HFFc6 (cell line): ENCODE measurements at regions not wholly inside any gene's neighbourhood (a gene's known extent, or its start where the extent isn't known, plus 50 kb on each side); places are given as distances from the start of the nearest gene placed in this dataset.

Experiments used
- DNase-seq: peaks from one replicate; pipeline ENCODE4 v3.0.0-alpha.2; 2018
- H3K27ac Mint-ChIP-seq: 2 replicates; pipeline ENCODE4 v1.8.0; 2020; ENCODE audit warnings: mild to moderate bottlenecking, mixed read lengths
- H3K27me3 Mint-ChIP-seq: 2 replicates; pipeline ENCODE4 v1.8.0; 2021; ENCODE audit warnings: mild to moderate bottlenecking, moderate library complexity, mixed read lengths; ENCODE audit not compliant: insufficient read depth
- H3K36me3 Mint-ChIP-seq: 2 replicates; pipeline ENCODE4 v1.8.0; 2021; ENCODE audit warnings: low read depth, mixed read lengths
- H3K4me1 Mint-ChIP-seq: 2 replicates; pipeline ENCODE4 v1.8.0; 2020; ENCODE audit warnings: low read depth, mixed read lengths
- H3K4me3 Mint-ChIP-seq: 2 replicates; pipeline ENCODE4 v1.8.0; 2020; ENCODE audit warnings: mild to moderate bottlenecking, moderate library complexity, mixed read lengths
- H3K9me3 Mint-ChIP-seq: 2 replicates; pipeline ENCODE4 v1.8.0; 2020; ENCODE audit warnings: mild to moderate bottlenecking, mixed read lengths
- CTCF ChIP-seq: fragments of 200-600 bp; sonication (generic); IDR thresholded peaks from 2 replicates; pipeline ENCODE4 v1.5.0; 2021; ENCODE audit warnings: antibody characterized with exemption, mild to moderate bottlenecking

GRCh38 chr12:74426091-74426490 lies 111.5 kb upstream of the ATXN7L3B start:
- Mint-ChIP-seq H3K27me3 (no peaks in the 10 kb centered on the region), H3K4me1 (no peaks in the 10 kb centered on the region), H3K9me3 (peaks cover 10% of the 10 kb centered on the region), H3K4me3 (no peak overlapping the region), H3K27ac (no peak overlapping the region), H3K36me3 (no peaks in the 10 kb centered on the region)
- no peak for TF ChIP-seq CTCF
- DNase-seq: no peak

GRCh38 chr12:74429535-74429934 lies 108.1 kb upstream of the ATXN7L3B start:
- H3K36me3 Mint-ChIP-seq: no peaks in the 10 kb centered on the region
- no peaks in the 10 kb centered on the region for H3K4me1 Mint-ChIP-seq
- TF ChIP-seq CTCF: no peak
- DNase-seq: no peak
- no peak overlapping the region for H3K4me3 Mint-ChIP-seq
- H3K27me3 Mint-ChIP-seq: no peaks in the 10 kb centered on the region
- no peak overlapping the region for H3K27ac Mint-ChIP-seq
- peaks cover 17% of the 10 kb centered on the region for H3K9me3 Mint-ChIP-seq

GRCh38 chr12:74431801-74432200 lies 105.8 kb upstream of the ATXN7L3B start:
- Mint-ChIP-seq H3K9me3 (peaks cover 17% of the 10 kb centered on the region), H3K36me3 (no peaks in the 10 kb centered on the region), H3K4me1 (no peaks in the 10 kb centered on the region), H3K4me3 (no peak overlapping the region), H3K27me3 (no peaks in the 10 kb centered on the region; the same call in 1 of the 2 replicates), H3K27ac (no peak overlapping the region)
- DNase-seq: no peak
- no peak for TF ChIP-seq CTCF

GRCh38 chr12:74440469-74440868 lies 97.2 kb upstream of the ATXN7L3B start:
- Mint-ChIP-seq H3K4me3 (no peak overlapping the region), H3K36me3 (no peaks in the 10 kb centered on the region), H3K4me1 (no peaks in the 10 kb centered on the region), H3K27ac (no peak overlapping the region), H3K27me3 (no peaks in the 10 kb centered on the region), H3K9me3 (no peaks in the 10 kb centered on the region; the same call in 1 of the 2 replicates)
- no peak for TF ChIP-seq CTCF
- no peak for DNase-seq

- no peak for DNase-seq
- no peaks in the 10 kb centered on the region; the same call in 1 of the 2 replicates for H3K9me3 Mint-ChIP-seq
- H3K4me1 Mint-ChIP-seq: no peaks in the 10 kb centered on the region
- H3K4me3 Mint-ChIP-seq: no peak overlapping the region
- no peaks in the 10 kb centered on the region for H3K27me3 Mint-ChIP-seq
- TF ChIP-seq CTCF: no peak
- no peak overlapping the region for H3K27ac Mint-ChIP-seq
- no peaks in the 10 kb centered on the region for H3K36me3 Mint-ChIP-seq
Observed at GRCh38 chr12:74441872-74442271, 95.8 kb upstream of the ATXN7L3B start.

- no peaks in the 10 kb centered on the region for H3K36me3 Mint-ChIP-seq
- H3K4me1 Mint-ChIP-seq: peaks cover 10% of the 10 kb centered on the region; the same call in 1 of the 2 replicates
- no peak for TF ChIP-seq CTCF
- H3K27ac Mint-ChIP-seq: no peak overlapping the region
- no peaks in the 10 kb centered on the region for H3K27me3 Mint-ChIP-seq
- peaks cover 5% of the 10 kb centered on the region for H3K9me3 Mint-ChIP-seq
- no peak overlapping the region for H3K4me3 Mint-ChIP-seq
- no peak for DNase-seq
Observed at GRCh38 chr12:74446466-74446865, 91.2 kb upstream of the ATXN7L3B start.
